ENCODE measurements at regions not wholly inside any gene's neighbourhood (a gene's known extent, or its start where the extent isn't known, plus 50 kb on each side); places are given as distances from the start of the nearest gene placed in this dataset.

DNA sequence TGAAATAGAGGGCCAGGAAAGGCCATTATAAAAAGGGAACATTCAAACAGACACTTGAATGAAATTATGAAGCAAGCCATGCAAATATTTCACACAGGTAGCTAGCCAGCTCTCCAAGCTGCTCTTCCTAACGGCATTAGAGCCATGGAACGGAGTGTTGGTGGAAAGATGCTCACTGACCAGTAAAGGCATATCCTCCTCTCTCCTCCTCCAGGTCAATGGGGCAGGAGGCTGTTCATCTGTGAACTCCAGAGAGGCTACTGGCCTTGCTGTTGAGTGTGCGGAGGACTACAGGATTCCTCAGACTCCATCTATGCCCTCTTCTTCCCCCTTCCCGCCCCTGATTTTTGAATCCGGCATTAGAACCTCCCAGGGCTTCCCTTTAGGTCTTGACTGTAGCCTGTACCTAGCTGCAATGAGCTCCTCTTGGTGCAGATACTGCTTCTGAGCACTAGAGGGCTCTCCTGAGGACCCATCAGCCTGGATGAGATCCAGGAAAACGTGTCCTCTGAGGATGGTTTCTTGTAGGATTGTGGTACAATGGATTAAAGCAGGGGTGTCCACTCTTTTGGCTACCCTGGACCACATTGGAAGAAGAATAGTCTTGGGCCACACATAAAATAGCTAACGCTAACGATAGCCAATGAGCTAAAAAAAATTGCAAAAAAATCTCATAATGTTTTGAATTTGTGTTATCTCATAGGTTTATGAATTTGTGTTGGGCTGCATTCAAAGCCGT is 162.2 kb downstream of the SREK1 start:
- peak; percentile 52 for DNase-seq (ENCODE audit: low read depth)

- DNase-seq (ENCODE audit: low read depth): no peak
These were observed 162.8 kb downstream of the SREK1 start for GRCh38 chr5:66306844-66307315.

- peak; percentile 69 for DNase-seq (ENCODE audit: low read depth)
These were observed 163.6 kb downstream of the SREK1 start for GRCh38 chr5:66307647-66308241.

DNA sequence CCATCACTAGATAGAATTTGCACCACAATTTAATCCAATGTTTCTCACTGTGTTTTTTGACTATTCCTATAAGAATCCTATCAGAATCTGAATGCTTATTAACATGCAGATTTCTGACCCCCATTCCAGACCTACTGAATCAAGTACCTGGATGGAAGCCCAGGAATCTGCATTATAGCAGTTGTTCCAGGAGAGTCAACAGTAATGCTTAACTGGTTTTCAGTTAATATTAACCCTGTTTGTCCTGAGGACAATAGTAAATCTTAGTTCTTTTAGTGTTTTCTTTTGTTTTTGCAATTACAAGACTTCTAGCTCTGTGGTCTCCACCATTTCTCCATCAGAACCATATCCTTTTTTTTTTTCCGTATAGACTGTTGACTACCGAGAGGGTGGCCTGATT is 168.2 kb downstream of the SREK1 start:
- DNase-seq (ENCODE audit: low read depth): peak; percentile 90

- DNase-seq (ENCODE audit: low read depth): no peak
These were observed 171.7 kb downstream of the SREK1 start for GRCh38 chr5:66315784-66316183.

DNA sequence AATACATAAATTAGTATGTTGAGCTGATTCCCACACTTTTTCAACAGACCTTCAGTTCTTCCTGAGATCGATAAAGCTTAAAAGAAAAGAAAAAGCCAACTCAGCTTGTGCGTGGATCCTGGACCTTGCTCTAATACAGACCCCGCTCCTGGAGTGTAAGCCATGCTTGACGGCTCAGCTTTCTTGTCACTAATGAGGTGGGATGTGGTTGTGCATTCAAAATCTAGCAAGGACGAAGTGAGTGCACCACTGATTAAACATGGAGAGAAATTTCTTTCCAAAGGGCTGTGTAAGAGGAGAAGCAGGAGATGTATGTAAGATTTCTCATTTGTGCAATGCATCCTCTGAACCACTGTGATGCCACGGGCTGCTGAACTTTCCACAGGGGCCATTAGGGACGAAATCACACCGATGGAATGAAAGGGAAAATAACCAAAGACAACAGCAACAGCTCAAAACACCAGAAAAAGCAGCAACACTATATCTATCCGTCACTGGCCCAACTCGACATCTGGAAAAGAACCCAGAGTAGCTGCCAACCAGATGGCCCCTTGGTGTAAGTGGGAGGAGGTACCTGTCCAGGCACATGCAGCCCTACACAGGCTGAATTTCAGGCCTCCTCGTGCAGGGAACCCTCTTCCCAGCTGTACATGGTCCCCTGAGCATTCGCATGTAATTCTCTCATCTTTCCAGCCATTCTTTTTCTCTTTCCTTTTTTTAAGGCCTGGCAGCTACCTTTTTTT is 178.9 kb downstream of the SREK1 start:
- no peak for DNase-seq (ENCODE audit: low read depth)

GRCh38 chr5:66323529-66323895 is 179.4 kb downstream of the SREK1 start:
- DNase-seq (ENCODE audit: low read depth): no peak

DNA sequence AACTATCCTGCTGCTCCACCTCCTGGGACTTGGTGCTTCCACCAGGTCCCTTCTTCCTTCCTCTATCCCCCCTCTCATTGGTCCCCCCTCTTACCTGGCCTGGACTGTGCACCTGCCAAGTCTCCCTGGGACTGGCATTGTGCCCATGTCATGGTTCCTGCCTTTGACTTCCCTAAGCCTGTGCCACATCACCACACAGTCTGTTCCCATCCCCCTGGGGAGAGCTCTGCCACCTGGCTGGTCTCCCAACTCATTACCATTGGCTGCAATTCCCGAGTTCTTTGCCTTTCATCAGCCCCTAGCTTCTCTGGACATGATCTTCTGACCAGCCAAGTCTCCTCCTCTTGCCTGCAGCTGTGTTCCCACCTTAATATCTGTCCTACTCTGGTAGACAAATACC is 180.3 kb downstream of the SREK1 start:
- DNase-seq (ENCODE audit: low read depth): peak; percentile 29

- peak; percentile 25 for DNase-seq (ENCODE audit: low read depth)
These were observed 182.2 kb downstream of the SREK1 start for GRCh38 chr5:66326276-66326675.

DNA sequence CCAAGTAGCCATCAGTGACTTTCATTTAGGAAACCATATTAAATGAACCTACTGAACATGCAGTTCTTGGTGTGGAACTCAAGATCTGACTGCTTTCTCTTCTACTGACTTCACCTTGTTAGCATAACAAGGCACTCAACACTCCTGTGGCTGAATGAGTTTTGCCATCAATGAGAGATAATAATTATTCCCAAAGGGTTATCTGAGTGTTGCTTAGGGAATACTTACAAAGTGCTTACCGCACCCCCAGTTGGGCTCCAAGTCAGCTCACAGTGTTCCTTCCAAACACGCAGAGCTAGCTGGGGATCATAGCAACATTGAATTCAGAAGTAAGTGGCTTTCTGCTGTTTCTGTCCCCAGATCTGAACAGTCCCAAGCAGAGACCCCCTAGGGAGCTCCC is 182.9 kb downstream of the SREK1 start:
- no peak for DNase-seq (ENCODE audit: low read depth)

DNA sequence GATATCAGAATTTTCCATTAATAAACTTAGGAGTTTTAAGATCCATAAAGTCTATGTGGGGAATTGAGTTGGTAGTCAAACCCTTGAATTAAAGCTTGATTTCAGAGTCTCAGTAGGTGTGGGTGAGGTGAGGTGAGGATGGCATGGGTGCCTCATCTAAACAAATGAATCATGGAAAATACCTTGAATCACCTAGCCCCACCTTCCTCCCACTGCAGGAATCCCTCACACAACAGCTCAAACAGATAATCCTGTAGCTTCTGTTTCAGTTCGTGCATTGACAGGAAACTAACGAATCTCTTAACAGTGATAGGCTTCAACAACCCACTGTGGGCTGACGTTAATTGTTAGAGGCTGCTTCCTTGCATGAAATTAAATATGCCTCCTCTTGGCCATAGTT is 185.0 kb downstream of the SREK1 start:
- DNase-seq (ENCODE audit: low read depth): no peak

DNA sequence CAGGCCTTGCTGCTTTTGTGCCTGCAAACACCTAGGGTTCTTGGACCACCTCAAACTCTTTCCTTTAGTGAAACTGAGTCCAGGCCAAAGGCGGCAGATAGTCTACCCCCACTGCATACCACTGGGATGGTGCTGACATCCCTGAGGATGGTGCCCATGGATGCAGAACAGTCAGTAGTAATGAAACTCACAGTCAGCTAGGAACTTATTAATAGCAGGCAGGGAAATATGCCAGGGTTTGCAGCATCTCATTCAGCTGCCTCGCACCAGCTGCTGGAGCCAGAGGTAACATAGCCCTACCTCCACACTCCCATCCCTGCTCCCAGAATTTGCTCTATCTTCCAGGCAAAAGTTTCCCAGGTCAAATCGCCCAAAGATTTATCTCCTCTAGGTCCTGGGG is 189.1 kb downstream of the SREK1 start:
- DNase-seq (ENCODE audit: low read depth): no peak

GRCh38 chr5:66337626-66338226 is 193.6 kb downstream of the SREK1 start:
- no peak for DNase-seq (ENCODE audit: low read depth)

GRCh38 chr5:66338828-66339227 is 194.7 kb downstream of the SREK1 start:
- no peak for DNase-seq (ENCODE audit: low read depth)

DNA sequence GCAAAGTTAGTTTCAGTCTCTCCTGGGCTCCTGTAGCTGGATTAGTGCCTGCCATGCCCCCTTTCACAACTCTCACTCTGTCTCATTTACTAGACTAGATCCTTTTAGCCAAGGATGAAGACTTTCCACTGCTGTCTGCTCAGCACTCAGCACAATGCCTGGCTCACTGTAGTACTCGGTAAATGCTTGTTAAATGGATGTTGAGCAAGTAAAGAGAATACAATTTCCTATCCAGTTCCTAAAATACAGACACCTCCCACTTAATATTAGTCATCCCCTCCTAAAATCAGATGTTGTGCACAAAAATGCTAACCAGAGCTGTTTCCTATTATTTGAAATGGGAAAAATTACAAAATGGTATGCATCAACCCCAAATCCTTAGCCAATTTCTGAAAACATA is 195.8 kb downstream of the SREK1 start:
- no peak for DNase-seq (ENCODE audit: low read depth)

- no peak for DNase-seq (ENCODE audit: low read depth)
These were observed 196.7 kb downstream of the SREK1 start for GRCh38 chr5:66340786-66341185.

DNA sequence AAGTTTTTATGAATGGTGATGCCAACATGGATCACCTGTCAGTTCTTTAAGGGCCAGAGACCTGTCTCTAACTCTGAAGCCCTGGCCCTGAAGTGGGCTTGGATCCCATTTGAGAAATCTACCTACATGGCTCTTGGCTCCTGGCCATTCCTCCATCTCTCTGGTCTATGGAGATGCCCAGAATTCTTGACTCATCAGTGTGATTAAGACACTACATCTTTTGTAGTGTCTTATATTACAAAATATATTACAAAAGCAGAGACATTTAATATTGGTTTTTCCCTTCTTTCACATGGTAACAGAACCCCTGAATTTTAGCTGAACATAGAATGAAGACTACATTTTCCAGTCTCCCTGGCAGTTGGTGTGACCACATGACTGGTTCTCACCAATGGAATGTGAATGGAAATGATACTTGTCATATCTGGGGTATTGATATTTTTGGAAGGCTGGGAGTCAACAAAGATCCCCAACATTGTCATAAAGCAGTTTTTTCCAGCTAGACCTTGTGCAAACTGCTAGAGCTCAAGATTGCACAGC is 198.3 kb downstream of the SREK1 start:
- no peak for DNase-seq (ENCODE audit: low read depth)

- DNase-seq (ENCODE audit: low read depth): peak; percentile 25
These were observed 199.4 kb downstream of the SREK1 start for GRCh38 chr5:66343370-66344071.

DNA sequence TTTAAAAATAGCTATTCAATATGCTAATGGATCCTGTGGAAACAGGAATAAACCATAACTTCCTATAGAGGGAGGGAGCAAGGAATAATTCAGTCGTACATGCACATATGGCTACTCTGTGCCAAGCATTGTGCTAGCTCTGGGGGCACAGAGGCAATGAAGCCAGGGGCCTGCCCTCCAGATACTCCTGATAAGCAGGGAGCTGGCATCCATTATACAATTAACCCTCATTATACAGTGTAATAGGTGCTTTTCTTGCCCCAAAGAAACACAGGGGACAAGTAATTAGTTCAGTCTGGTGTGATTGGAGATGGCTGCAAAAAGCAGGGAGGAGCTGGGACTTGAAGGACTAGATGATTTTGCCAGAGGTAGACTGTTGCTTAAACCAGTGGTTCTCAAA is 200.4 kb downstream of the SREK1 start:
- DNase-seq (ENCODE audit: low read depth): no peak

GRCh38 chr5:66345281-66345680 is 201.2 kb downstream of the SREK1 start:
- DNase-seq (ENCODE audit: low read depth): no peak

- DNase-seq (ENCODE audit: low read depth): no peak
These were observed 202.8 kb downstream of the SREK1 start for GRCh38 chr5:66346869-66347268.

Measured in renal cortical epithelial cell (primary cell).